ENCODE measurements at regions not wholly inside any gene's neighbourhood (a gene's known extent, or its start where the extent isn't known, plus 50 kb on each side); places are given as distances from the start of the nearest gene placed in this dataset.

DNA sequence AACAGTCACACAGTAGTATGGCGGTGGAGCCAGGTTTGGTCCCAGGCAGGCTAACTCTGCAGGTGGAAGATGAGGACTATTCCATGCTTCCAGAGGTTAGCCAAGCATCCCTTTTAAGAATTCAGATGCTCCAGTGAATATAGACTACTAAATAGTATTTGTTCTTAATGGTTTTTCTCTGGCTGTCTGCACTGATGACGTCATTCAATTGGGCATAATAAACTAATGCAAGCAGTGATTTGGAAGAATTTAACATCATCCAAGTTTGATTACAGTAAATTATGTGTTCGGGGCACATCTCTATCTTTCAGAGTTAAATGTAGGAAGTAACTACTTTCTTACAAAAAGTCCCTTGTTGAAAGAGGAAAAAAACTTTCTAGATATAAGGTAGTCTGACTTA is 78.8 kb upstream of the RND3 start:
- TF ChIP-seq SALL2 (tag by site-specific recombination; IDR thresholded peaks at IDR 0.05; ENCODE audit: borderline replicate concordance) (no peak), EGR2 (tag by site-specific recombination; IDR thresholded peaks at IDR 0.05; ENCODE audit: low read depth) (no peak)
- TF ChIP-seq, protein P1, sequence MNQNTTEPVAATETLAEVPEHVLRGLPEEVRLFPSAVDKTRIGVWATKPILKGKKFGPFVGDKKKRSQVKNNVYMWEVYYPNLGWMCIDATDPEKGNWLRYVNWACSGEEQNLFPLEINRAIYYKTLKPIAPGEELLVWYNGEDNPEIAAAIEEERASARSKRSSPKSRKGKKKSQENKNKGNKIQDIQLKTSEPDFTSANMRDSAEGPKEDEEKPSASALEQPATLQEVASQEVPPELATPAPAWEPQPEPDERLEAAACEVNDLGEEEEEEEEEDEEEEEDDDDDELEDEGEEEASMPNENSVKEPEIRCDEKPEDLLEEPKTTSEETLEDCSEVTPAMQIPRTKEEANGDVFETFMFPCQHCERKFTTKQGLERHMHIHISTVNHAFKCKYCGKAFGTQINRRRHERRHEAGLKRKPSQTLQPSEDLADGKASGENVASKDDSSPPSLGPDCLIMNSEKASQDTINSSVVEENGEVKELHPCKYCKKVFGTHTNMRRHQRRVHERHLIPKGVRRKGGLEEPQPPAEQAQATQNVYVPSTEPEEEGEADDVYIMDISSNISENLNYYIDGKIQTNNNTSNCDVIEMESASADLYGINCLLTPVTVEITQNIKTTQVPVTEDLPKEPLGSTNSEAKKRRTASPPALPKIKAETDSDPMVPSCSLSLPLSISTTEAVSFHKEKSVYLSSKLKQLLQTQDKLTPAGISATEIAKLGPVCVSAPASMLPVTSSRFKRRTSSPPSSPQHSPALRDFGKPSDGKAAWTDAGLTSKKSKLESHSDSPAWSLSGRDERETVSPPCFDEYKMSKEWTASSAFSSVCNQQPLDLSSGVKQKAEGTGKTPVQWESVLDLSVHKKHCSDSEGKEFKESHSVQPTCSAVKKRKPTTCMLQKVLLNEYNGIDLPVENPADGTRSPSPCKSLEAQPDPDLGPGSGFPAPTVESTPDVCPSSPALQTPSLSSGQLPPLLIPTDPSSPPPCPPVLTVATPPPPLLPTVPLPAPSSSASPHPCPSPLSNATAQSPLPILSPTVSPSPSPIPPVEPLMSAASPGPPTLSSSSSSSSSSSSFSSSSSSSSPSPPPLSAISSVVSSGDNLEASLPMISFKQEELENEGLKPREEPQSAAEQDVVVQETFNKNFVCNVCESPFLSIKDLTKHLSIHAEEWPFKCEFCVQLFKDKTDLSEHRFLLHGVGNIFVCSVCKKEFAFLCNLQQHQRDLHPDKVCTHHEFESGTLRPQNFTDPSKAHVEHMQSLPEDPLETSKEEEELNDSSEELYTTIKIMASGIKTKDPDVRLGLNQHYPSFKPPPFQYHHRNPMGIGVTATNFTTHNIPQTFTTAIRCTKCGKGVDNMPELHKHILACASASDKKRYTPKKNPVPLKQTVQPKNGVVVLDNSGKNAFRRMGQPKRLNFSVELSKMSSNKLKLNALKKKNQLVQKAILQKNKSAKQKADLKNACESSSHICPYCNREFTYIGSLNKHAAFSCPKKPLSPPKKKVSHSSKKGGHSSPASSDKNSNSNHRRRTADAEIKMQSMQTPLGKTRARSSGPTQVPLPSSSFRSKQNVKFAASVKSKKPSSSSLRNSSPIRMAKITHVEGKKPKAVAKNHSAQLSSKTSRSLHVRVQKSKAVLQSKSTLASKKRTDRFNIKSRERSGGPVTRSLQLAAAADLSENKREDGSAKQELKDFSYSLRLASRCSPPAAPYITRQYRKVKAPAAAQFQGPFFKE (tag by site-specific recombination; IDR thresholded peaks at IDR 0.05; ENCODE audit: borderline replicate concordance), result no peak
- TF ChIP-seq, protein P2, sequence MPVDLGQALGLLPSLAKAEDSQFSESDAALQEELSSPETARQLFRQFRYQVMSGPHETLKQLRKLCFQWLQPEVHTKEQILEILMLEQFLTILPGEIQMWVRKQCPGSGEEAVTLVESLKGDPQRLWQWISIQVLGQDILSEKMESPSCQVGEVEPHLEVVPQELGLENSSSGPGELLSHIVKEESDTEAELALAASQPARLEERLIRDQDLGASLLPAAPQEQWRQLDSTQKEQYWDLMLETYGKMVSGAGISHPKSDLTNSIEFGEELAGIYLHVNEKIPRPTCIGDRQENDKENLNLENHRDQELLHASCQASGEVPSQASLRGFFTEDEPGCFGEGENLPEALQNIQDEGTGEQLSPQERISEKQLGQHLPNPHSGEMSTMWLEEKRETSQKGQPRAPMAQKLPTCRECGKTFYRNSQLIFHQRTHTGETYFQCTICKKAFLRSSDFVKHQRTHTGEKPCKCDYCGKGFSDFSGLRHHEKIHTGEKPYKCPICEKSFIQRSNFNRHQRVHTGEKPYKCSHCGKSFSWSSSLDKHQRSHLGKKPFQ (tag by site-specific recombination; IDR thresholded peaks at IDR 0.05), result no peak

Data from HEK293 (cell line).